HEK293 (cell line): ENCODE measurements at regions not wholly inside any gene's neighbourhood (a gene's known extent, or its start where the extent isn't known, plus 50 kb on each side); places are given as distances from the start of the nearest gene placed in this dataset.

Experiments
- CTCF ChIA-PET: fragments of 350-600 bp; formaldehyde crosslinking; extraction: SDS; loops from one replicate; lab custom pipeline; 2021; ENCODE audit warnings: antibody characterized with exemption; lab: Yijun Ruan, JAX
- POLR2A ChIA-PET: fragments of 300-600 bp; formaldehyde crosslinking; extraction: SDS; loops from one replicate; lab custom pipeline; 2020; ENCODE audit warnings: antibody characterized with exemption, inconsistent platforms; lab: Yijun Ruan, JAX
- H3K27ac ChIP-seq: fragments of 200-500 bp; sonication (Bioruptor generic); 2 replicates; pipeline ENCODE4 v1.5.1; 2014; ENCODE audit warnings: low read depth, low read length, control low read depth, inconsistent platforms; ENCODE audit errors: extremely low read depth
- H3K36me3 ChIP-seq, 2 experiments: fragments of 200-500 bp in 1 of 2; sonication (Bioruptor generic) in 1 of 2; 1 replicate in 1 of 2; 2 replicates in 1 of 2; pipeline ENCODE4 v1.5.1; 2014 to 2017; ENCODE audit warnings: inconsistent platforms in 2 of 2, low read length in 2 of 2; ENCODE audit not compliant: control insufficient read depth in 2 of 2, insufficient read depth in 1 of 2
- H3K4me1 ChIP-seq: fragments of 200-500 bp; sonication (Bioruptor generic); 2 replicates; pipeline ENCODE4 v1.5.1; 2014; ENCODE audit warnings: mild to moderate bottlenecking, low read length, inconsistent platforms; ENCODE audit not compliant: control insufficient read depth, insufficient read depth
- H3K4me3 ChIP-seq: 2 replicates; pipeline ENCODE4 v1.5.1; 2011; ENCODE audit warnings: low read depth, mild to moderate bottlenecking, control low read depth, low read length, moderate library complexity
- H3K9me3 ChIP-seq: fragments of 200-500 bp; sonication (Bioruptor generic); 2 replicates; pipeline ENCODE4 v1.5.1; 2014; ENCODE audit warnings: low read depth, low read length, inconsistent platforms; ENCODE audit not compliant: control insufficient read depth, insufficient read depth
- BCL11A ChIP-seq: fragments of 450-650 bp; formaldehyde crosslinking; IDR thresholded peaks from 2 replicates; pipeline ENCODE4 v1.5.1; 2016; ENCODE audit warnings: low read depth, missing biosample characterization, missing genetic modification characterization
- MYNN ChIP-seq: fragments of 450-650 bp; formaldehyde crosslinking; IDR thresholded peaks from 2 replicates; pipeline ENCODE4 v1.5.1; 2016; ENCODE audit warnings: missing biosample characterization, missing genetic modification characterization, borderline replicate concordance
- SCRT2 ChIP-seq: fragments of 450-650 bp; formaldehyde crosslinking; IDR thresholded peaks from 2 replicates; pipeline ENCODE4 v1.5.1; 2016; ENCODE audit warnings: missing biosample characterization, missing genetic modification characterization
- ZFP3 ChIP-seq: fragments of 450-650 bp; formaldehyde crosslinking; IDR thresholded peaks from 2 replicates; pipeline ENCODE4 v1.5.1; 2016; ENCODE audit warnings: low read depth, missing biosample characterization, missing genetic modification characterization
- ZNF184 ChIP-seq: fragments of 450-650 bp; IDR thresholded peaks from 2 replicates; pipeline ENCODE4 v1.5.1; 2018; ENCODE audit warnings: missing biosample characterization, mild to moderate bottlenecking, missing genetic modification characterization
- ZNF239 ChIP-seq: fragments of 450-650 bp; formaldehyde crosslinking; IDR thresholded peaks from 2 replicates; pipeline ENCODE4 v1.5.1; 2016; ENCODE audit warnings: missing biosample characterization, missing genetic modification characterization
- ZNF335 ChIP-seq: fragments of 450-650 bp; formaldehyde crosslinking; conservative IDR thresholded peaks from 2 replicates; pipeline ENCODE4 v1.5.1; 2016; ENCODE audit warnings: missing biosample characterization, missing genetic modification characterization
- ZNF391 ChIP-seq: fragments of 450-650 bp; formaldehyde crosslinking; IDR thresholded peaks from 2 replicates; pipeline ENCODE4 v1.5.1; 2016; ENCODE audit warnings: low read depth, missing biosample characterization, missing genetic modification characterization, borderline replicate concordance
- ZNF548 ChIP-seq: fragments of 450-650 bp; formaldehyde crosslinking; IDR thresholded peaks from 2 replicates; pipeline ENCODE4 v1.5.1; 2016; ENCODE audit warnings: missing biosample characterization, missing genetic modification characterization
- ZNF664 ChIP-seq: fragments of 450-650 bp; formaldehyde crosslinking; IDR thresholded peaks from 2 replicates; pipeline ENCODE4 v1.5.1; 2016; ENCODE audit warnings: missing biosample characterization, missing genetic modification characterization
- ZNF670 ChIP-seq: fragments of 450-650 bp; formaldehyde crosslinking; IDR thresholded peaks from 2 replicates; pipeline ENCODE4 v1.5.1; 2016; ENCODE audit warnings: missing biosample characterization, missing genetic modification characterization, low read depth
- ZNF776 ChIP-seq: fragments of 450-650 bp; formaldehyde crosslinking; IDR thresholded peaks from 2 replicates; pipeline ENCODE4 v1.5.0; 2017; ENCODE audit warnings: missing biosample characterization, missing genetic modification characterization, borderline replicate concordance
- ZSCAN23 ChIP-seq: fragments of 450-650 bp; formaldehyde crosslinking; IDR thresholded peaks from 2 replicates; pipeline ENCODE4 v1.5.1; 2016; ENCODE audit warnings: missing biosample characterization, missing genetic modification characterization
- TF ChIP-seq, protein P1 (sequence below): fragments of 450-650 bp; formaldehyde crosslinking; IDR thresholded peaks from 2 replicates; pipeline ENCODE4 v1.5.1; 2016; ENCODE audit warnings: missing biosample characterization, missing genetic modification characterization
- TF ChIP-seq, protein P2 (sequence below): fragments of 450-650 bp; formaldehyde crosslinking; IDR thresholded peaks from 2 replicates; pipeline ENCODE4 v1.5.1; 2017; ENCODE audit warnings: missing biosample characterization, missing genetic modification characterization
- TF ChIP-seq, protein P3 (sequence below): fragments of 450-650 bp; formaldehyde crosslinking; IDR thresholded peaks from 2 replicates; pipeline ENCODE4 v1.5.1; 2016; ENCODE audit warnings: missing biosample characterization, missing genetic modification characterization, borderline replicate concordance
- TF ChIP-seq, protein P4 (sequence below): fragments of 450-650 bp; formaldehyde crosslinking; IDR thresholded peaks from 2 replicates; pipeline ENCODE4 v1.5.1; 2017; ENCODE audit warnings: missing biosample characterization, missing genetic modification characterization
- TF ChIP-seq, protein P5 (sequence below): fragments of 450-650 bp; formaldehyde crosslinking; IDR thresholded peaks from 2 replicates; pipeline ENCODE4; 2016; ENCODE audit warnings: missing biosample characterization, missing genetic modification characterization

DNA sequence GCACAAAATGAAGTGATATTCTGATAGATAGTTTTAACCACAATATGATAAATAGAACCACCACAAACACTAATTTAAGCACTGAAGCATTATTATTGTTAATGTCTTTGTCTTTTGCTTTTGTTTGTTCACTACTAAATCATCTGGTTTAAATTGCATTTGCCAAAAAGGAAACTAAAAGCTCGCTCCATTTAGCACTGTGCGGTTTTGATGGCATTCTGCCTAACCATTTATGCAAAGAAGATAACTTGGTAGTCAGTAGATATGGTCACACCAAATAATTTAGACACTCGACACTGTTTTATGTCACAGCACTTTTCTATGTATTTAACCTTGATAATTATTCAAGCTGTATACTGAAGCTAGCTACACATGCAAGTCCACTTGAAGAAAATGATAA, 849.8 kb upstream of the CDH6 start:
- POLR2A ChIA-PET = no interaction called here
- H3K4me1 ChIP-seq = no peaks in the 10 kb centered on the region
- CTCF ChIA-PET = interaction anchor here (0.8 kb wide), 1 partner anchor 640 kb away, joined by 5 read pairs; no protein-coding TSS in a partner anchor
- no peak overlapping the region for H3K4me3 ChIP-seq
- H3K27ac ChIP-seq = no peak overlapping the region
- H3K36me3 ChIP-seq = no peaks in the 10 kb centered on the region
- H3K9me3 ChIP-seq = no peaks in the 10 kb centered on the region
- TF ChIP-seq, protein P1, sequence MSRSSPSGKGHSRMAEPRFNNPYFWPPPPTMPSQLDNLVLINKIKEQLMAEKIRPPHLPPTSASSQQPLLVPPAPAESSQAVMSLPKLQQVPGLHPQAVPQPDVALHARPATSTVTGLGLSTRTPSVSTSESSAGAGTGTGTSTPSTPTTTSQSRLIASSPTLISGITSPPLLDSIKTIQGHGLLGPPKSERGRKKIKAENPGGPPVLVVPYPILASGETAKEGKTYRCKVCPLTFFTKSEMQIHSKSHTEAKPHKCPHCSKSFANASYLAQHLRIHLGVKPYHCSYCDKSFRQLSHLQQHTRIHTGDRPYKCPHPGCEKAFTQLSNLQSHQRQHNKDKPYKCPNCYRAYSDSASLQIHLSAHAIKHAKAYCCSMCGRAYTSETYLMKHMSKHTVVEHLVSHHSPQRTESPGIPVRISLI (tag by site-specific recombination) = no peak
- no peak for TF ChIP-seq ZNF239
- TF ChIP-seq, protein P2, sequence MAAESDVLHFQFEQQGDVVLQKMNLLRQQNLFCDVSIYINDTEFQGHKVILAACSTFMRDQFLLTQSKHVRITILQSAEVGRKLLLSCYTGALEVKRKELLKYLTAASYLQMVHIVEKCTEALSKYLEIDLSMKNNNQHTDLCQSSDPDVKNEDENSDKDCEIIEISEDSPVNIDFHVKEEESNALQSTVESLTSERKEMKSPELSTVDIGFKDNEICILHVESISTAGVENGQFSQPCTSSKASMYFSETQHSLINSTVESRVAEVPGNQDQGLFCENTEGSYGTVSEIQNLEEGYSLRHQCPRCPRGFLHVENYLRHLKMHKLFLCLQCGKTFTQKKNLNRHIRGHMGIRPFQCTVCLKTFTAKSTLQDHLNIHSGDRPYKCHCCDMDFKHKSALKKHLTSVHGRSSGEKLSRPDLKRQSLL (tag by site-specific recombination) = no peak
- TF ChIP-seq SCRT2 (tag by site-specific recombination) = no peak
- TF ChIP-seq ZNF391 (tag by site-specific recombination) = no peak
- TF ChIP-seq, protein P3, sequence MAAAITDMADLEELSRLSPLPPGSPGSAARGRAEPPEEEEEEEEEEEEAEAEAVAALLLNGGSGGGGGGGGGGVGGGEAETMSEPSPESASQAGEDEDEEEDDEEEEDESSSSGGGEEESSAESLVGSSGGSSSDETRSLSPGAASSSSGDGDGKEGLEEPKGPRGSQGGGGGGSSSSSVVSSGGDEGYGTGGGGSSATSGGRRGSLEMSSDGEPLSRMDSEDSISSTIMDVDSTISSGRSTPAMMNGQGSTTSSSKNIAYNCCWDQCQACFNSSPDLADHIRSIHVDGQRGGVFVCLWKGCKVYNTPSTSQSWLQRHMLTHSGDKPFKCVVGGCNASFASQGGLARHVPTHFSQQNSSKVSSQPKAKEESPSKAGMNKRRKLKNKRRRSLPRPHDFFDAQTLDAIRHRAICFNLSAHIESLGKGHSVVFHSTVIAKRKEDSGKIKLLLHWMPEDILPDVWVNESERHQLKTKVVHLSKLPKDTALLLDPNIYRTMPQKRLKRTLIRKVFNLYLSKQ (tag by site-specific recombination) = no peak
- no peak for TF ChIP-seq ZNF776 (tag by site-specific recombination)
- TF ChIP-seq, protein P4, sequence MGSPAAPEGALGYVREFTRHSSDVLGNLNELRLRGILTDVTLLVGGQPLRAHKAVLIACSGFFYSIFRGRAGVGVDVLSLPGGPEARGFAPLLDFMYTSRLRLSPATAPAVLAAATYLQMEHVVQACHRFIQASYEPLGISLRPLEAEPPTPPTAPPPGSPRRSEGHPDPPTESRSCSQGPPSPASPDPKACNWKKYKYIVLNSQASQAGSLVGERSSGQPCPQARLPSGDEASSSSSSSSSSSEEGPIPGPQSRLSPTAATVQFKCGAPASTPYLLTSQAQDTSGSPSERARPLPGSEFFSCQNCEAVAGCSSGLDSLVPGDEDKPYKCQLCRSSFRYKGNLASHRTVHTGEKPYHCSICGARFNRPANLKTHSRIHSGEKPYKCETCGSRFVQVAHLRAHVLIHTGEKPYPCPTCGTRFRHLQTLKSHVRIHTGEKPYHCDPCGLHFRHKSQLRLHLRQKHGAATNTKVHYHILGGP (tag by site-specific recombination) = no peak
- TF ChIP-seq MYNN (tag by site-specific recombination) = no peak
- TF ChIP-seq, protein P5, sequence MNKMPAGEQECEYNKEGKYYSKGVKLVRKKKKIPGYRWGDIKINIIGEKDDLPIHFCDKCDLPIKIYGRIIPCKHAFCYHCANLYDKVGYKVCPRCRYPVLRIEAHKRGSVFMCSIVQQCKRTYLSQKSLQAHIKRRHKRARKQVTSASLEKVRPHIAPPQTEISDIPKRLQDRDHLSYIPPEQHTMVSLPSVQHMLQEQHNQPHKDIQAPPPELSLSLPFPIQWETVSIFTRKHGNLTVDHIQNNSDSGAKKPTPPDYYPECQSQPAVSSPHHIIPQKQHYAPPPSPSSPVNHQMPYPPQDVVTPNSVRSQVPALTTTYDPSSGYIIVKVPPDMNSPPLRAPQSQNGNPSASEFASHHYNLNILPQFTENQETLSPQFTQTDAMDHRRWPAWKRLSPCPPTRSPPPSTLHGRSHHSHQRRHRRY = no peak
- no peak for TF ChIP-seq ZSCAN23 (tag by site-specific recombination)
- TF ChIP-seq ZNF335 (tag by site-specific recombination) = no peak
- no peak for TF ChIP-seq ZFP3
- no peak for TF ChIP-seq ZNF548

DNA sequence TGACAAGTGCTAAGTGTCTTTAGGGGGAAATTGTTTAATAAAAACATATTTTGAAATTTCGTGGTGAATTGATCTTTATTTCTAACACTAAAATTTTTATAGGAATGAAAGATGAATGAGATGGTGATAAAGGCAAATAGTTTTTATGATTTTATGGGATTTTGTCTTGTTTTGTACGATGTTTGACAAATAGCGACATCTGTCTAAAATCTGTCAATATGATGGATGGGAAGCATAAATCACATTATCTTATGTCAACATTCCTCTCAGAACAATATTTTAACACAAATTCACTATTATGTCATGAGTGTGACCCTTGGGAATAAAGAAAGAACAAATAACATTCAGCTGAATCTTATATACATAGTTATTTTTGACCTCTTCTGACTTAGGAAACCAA, 852.0 kb upstream of the CDH6 start:
- TF ChIP-seq BCL11A (tag by site-specific recombination) (no peak), ZNF184 (tag by site-specific recombination) (no peak), ZNF664 (tag by site-specific recombination) (no peak), ZNF670 (no peak)
- TF ChIP-seq, all 188 proteins: peak for 0
- H3K4me1 ChIP-seq = no peaks in the 10 kb centered on the region
- no peak overlapping the region for H3K27ac ChIP-seq
- ChIA-PET CTCF (no interaction called here), POLR2A (no interaction called here)
- no peak overlapping the region for H3K4me3 ChIP-seq
- H3K36me3 ChIP-seq = no peaks in the 10 kb centered on the region
- H3K9me3 ChIP-seq = no peaks in the 10 kb centered on the region
